ENCODE measurements at regions not wholly inside any gene's neighbourhood (a gene's known extent, or its start where the extent isn't known, plus 50 kb on each side); places are given as distances from the start of the nearest gene placed in this dataset.

DNA sequence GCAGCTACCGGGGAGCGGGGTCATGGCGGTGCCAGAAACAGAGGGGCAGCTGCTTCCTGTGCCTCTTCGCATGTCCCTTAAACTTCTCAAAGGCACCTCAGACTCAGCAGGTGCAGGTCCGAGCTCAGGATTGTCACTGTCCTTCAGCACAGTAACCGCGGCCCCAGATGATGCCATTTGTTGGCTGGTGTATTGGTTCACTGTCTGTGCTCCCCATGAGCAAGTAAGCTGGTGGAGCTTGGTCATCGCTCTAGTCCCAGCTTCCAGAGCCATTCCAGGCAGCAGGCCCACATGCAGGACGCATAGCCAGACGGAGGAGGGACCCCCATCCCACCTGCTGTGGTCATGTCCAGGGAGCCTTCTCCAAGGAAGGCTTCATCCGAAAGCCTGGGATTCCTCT, 154.0 kb upstream of the AJAP1 start:
- no peaks in the 10 kb centered on the region for H3K27me3 ChIP-seq
- intact Hi-C loops (cut with DNase I; ENCODE audit: low total_unique reads) = no loop called here
- no peak overlapping the region for H3K4me3 ChIP-seq
- WGBS, 2 donors = 89 to 93% methylated on average over 9 to 11 of the region's 11 CpGs
- H3K4me1 ChIP-seq = no peaks in the 10 kb centered on the region
- no peak for DNase-seq
- H3K36me3 ChIP-seq (ENCODE audit: low read depth, missing control alignments) = no peaks in the 10 kb centered on the region
- no peaks in the 10 kb centered on the region for H3K9me3 ChIP-seq
- TF ChIP-seq, protein P1, sequence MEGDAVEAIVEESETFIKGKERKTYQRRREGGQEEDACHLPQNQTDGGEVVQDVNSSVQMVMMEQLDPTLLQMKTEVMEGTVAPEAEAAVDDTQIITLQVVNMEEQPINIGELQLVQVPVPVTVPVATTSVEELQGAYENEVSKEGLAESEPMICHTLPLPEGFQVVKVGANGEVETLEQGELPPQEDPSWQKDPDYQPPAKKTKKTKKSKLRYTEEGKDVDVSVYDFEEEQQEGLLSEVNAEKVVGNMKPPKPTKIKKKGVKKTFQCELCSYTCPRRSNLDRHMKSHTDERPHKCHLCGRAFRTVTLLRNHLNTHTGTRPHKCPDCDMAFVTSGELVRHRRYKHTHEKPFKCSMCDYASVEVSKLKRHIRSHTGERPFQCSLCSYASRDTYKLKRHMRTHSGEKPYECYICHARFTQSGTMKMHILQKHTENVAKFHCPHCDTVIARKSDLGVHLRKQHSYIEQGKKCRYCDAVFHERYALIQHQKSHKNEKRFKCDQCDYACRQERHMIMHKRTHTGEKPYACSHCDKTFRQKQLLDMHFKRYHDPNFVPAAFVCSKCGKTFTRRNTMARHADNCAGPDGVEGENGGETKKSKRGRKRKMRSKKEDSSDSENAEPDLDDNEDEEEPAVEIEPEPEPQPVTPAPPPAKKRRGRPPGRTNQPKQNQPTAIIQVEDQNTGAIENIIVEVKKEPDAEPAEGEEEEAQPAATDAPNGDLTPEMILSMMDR (IDR thresholded peaks at IDR 0.05) = no peak
- H3K27ac ChIP-seq = no peak overlapping the region

DNA sequence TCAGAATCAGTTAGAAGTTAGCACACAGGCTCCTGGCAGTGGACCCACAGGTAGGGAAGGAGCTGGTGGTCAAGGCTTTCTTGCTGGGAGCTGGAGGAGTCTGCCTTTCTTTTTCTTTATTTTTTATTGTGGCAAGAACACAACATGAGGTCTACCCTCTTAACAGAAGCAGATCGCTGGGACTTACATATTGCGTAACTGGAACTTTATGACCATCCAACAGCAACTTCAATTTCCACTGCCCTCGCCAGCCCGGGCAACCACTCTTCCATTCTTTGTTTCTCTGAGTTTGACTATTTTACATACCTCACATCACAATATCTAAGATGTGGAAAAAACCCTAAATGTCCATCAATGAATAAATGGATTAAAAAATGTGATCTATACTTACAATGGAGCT, 147.8 kb upstream of the AJAP1 start:
- Histone ChIP-seq H3K4me3 (no peak overlapping the region), H3K27ac (no peak overlapping the region), H3K9me3 (no peaks in the 10 kb centered on the region), H3K27me3 (no peaks in the 10 kb centered on the region), H3K36me3 (ENCODE audit: low read depth, missing control alignments) (no peaks in the 10 kb centered on the region), H3K4me1 (no peaks in the 10 kb centered on the region)
- WGBS, 2 donors = 87 to 92% methylated on average over 4 of the region's 4 CpGs
- no peak for DNase-seq
- intact Hi-C loops (cut with DNase I; ENCODE audit: low total_unique reads) = no loop called here
- no peak for TF ChIP-seq POLR2A (IDR thresholded peaks at IDR 0.05)
- TF ChIP-seq, protein P1 (IDR thresholded peaks at IDR 0.05) = no peak

DNA sequence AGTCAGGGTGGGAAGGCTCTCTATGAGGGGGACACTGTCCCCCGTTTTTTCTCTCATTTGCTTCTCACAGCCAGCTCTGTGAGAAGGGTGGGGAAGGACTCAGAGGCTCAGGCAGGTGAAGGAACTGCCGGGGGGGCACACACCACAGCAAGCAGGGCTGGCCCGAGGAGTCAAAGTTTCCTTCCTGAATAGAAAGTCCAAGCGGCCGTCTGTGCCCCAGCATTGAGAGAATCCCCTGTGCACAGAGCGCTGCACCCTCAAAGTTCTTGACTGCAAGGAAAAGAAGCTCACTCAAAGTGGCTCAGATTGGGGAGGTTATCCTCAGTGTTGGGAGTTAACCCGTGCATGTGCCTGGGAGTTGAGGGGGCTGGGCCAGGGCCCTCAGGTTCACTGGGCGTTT, 145.2 kb upstream of the AJAP1 start:
- no peak for DNase-seq
- Histone ChIP-seq H3K27me3 (no peaks in the 10 kb centered on the region), H3K36me3 (ENCODE audit: low read depth, missing control alignments) (no peaks in the 10 kb centered on the region), H3K4me3 (no peak overlapping the region), H3K4me1 (peaks cover 5% of the 10 kb centered on the region), H3K9me3 (no peaks in the 10 kb centered on the region), H3K27ac (no peak overlapping the region)
- TF ChIP-seq, protein P1 (IDR thresholded peaks at IDR 0.05) = no peak
- no peak for TF ChIP-seq POLR2A (IDR thresholded peaks at IDR 0.05)
- intact Hi-C loops (cut with DNase I; ENCODE audit: low total_unique reads) = no loop called here
- WGBS, 2 donors = 81 to 83% methylated on average over 6 to 8 of the region's 8 CpGs

DNA sequence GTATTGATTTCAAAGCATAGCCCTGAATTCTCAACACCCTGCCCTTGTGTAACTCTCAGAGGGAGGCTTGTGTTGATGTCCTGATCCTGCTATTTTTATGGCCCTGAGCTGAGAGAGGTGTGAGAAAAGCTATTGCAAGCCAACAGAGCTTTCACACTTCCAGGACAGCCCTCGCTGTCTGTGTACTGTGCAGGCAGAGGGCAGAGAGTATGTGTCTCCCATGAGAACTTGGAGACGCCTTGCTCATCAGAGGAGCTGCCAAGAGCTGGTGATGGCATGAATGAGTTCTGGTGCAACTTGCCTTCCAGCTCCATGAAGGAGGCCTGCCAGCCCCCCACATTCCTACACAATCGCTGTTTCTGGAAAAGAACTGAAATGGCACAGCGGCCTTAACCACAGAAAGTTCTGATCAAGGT, 144.1 kb upstream of the AJAP1 start:
- WGBS, 2 donors = 67 to 69% methylated on average over 2 to 4 of the region's 4 CpGs
- Histone ChIP-seq H3K36me3 (ENCODE audit: low read depth, missing control alignments) (no peaks in the 10 kb centered on the region), H3K4me1 (peaks cover 5% of the 10 kb centered on the region), H3K9me3 (no peaks in the 10 kb centered on the region), H3K27me3 (no peaks in the 10 kb centered on the region), H3K27ac (no peak overlapping the region), H3K4me3 (no peak overlapping the region)
- DNase-seq = no peak
- TF ChIP-seq POLR2A (IDR thresholded peaks at IDR 0.05) = no peak
- TF ChIP-seq, protein P1 (IDR thresholded peaks at IDR 0.05) = no peak
- intact Hi-C loops (cut with DNase I; ENCODE audit: low total_unique reads) = no loop called here

DNA sequence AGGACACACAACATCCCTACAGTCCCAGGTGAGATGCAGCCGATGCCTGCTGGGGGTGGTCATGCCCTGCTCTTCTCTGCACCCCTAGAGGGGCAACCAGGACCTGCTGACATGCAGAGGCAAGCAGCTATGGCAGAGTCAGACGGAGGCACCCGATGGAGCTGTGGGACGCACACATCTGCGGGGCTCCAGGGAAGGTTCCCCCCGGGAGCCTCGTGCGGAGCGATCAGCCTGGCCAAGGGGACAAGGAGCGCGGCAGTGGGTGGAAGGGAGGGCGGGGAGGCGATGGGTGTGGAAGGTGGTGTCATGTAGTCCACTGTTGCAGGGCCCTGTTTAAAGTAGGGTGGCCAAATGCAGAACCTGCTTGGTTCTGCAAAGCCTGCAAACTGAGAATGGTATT, 143.0 kb upstream of the AJAP1 start:
- Histone ChIP-seq H3K27me3 (no peaks in the 10 kb centered on the region), H3K4me1 (peaks cover 5% of the 10 kb centered on the region), H3K4me3 (no peak overlapping the region), H3K36me3 (ENCODE audit: low read depth, missing control alignments) (no peaks in the 10 kb centered on the region), H3K9me3 (no peaks in the 10 kb centered on the region), H3K27ac (no peak overlapping the region)
- intact Hi-C loops (cut with DNase I; ENCODE audit: low total_unique reads) = no loop called here
- 94 to 97% methylated on average over 13 of the region's 13 CpGs for WGBS, 2 donors
- no peak for DNase-seq
- TF ChIP-seq, protein P1 (IDR thresholded peaks at IDR 0.05) = no peak
- no peak for TF ChIP-seq POLR2A (IDR thresholded peaks at IDR 0.05)
